Glutamatergic neuron (in vitro differentiated cells): ENCODE measurements at regions not wholly inside any gene's neighbourhood (a gene's known extent, or its start where the extent isn't known, plus 50 kb on each side); places are given as distances from the start of the nearest gene placed in this dataset.

ENCODE experiments used
- DNase-seq: peaks from one replicate; pipeline ENCODE4 v3.0.0; 2022
- H3K27ac Mint-ChIP-seq: one replicate; pipeline ENCODE4 v1.8.0; 2020; ENCODE audit warnings: mild to moderate bottlenecking, mixed read lengths, inconsistent platforms; ENCODE audit not compliant: unreplicated experiment
- H3K27me3 Mint-ChIP-seq: one replicate; pipeline ENCODE4 v1.8.0; 2020; ENCODE audit warnings: mild to moderate bottlenecking, moderate library complexity, mixed read lengths, inconsistent platforms; ENCODE audit not compliant: unreplicated experiment
- H3K36me3 Mint-ChIP-seq: one replicate; pipeline ENCODE4 v1.8.0; 2020; ENCODE audit warnings: mild to moderate bottlenecking, mixed read lengths, inconsistent platforms; ENCODE audit not compliant: unreplicated experiment
- H3K4me1 Mint-ChIP-seq: one replicate; pipeline ENCODE4 v1.8.0; 2020; ENCODE audit warnings: mild to moderate bottlenecking, low read depth, mixed read lengths, inconsistent platforms; ENCODE audit not compliant: unreplicated experiment
- H3K4me3 Mint-ChIP-seq: one replicate; pipeline ENCODE4 v1.8.0; 2020; ENCODE audit warnings: mild to moderate bottlenecking, mixed read lengths, inconsistent platforms; ENCODE audit not compliant: unreplicated experiment
- H3K9me3 Mint-ChIP-seq: one replicate; pipeline ENCODE4 v1.8.0; 2020; ENCODE audit warnings: mild to moderate bottlenecking, moderate library complexity, mixed read lengths, inconsistent platforms; ENCODE audit not compliant: unreplicated experiment
- CTCF ChIP-seq: fragments of 200-600 bp; sonication (generic); IDR thresholded peaks from one replicate; pipeline ENCODE4 v1.5.0; 2021; ENCODE audit not compliant: partially characterized antibody, unreplicated experiment

DNA sequence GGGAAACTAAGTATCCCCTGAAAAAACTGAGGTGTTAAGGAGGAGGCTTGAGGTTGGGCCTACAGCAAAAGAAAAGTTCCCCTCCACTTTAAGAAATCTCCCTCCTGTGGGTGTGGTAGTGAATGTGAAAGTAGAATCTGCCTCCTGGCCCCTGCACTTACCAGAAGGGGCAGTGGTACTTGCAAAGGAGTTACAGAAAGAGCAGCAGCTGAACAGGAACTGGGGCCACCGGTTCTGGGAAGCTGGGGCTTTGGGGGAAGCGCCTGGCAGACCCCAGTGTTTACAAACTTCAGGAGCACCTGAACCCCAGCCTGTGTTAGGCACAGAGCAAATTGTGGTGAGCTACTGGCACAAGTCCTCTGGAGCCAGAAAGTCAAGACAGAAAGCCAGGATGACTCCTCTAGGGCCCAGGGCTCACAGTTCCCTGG lies 250.2 kb upstream of the FGGY start:
- Mint-ChIP-seq H3K36me3 (peaks cover 4% of the 10 kb centered on the region), H3K4me1 (no peaks in the 10 kb centered on the region), H3K4me3 (no peak overlapping the region), H3K27me3 (no peaks in the 10 kb centered on the region), H3K27ac (no peak overlapping the region), H3K9me3 (peaks cover 1% of the 10 kb centered on the region)
- no peak for DNase-seq
- no peak for TF ChIP-seq CTCF

DNA sequence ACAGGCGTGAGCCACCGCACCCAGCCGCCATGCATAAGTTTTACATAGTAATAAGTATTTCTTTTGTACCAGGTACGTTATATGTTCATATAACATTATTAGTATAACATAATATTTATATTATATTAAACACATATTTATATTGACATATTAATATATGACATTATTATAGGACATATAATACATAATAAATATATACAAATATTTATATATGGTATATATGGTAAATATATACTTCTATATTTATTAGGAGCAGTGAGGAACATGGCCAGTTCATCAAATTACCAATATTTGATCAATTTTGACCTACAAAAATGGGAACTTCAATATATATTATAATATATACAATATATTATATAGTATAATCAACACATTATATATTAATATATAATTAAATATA lies 245.9 kb upstream of the FGGY start:
- no peak for TF ChIP-seq CTCF
- Mint-ChIP-seq H3K27me3 (no peaks in the 10 kb centered on the region), H3K4me3 (no peak overlapping the region), H3K36me3 (no peaks in the 10 kb centered on the region), H3K9me3 (peaks cover 1% of the 10 kb centered on the region), H3K27ac (no peak overlapping the region), H3K4me1 (no peaks in the 10 kb centered on the region)
- no peak for DNase-seq

GRCh38 chr1:59052166-59052590 lies 244.7 kb upstream of the FGGY start:
- Mint-ChIP-seq H3K36me3 (no peaks in the 10 kb centered on the region), H3K27me3 (no peaks in the 10 kb centered on the region), H3K4me3 (no peak overlapping the region), H3K9me3 (peaks cover 1% of the 10 kb centered on the region), H3K4me1 (no peaks in the 10 kb centered on the region), H3K27ac (no peak overlapping the region)
- no peak for DNase-seq
- no peak for TF ChIP-seq CTCF

DNA sequence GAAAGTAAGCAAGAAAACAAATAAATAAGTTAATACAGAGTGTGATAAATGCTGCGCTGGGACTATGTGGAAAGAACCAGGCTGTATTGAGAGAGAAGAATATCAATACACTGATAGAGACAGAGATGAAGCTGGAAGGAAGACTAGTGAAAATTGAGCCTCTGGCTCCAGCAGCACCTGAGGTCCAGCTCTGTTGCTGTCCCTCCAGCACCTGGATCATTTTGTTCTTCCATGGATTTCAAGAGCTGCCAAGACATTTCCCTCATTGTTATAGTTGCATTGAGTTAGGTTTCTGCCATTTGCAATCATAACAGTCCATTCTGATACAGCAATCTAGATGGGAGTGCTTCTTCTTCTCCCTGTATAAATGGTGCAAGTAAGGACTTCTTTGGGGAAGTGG lies 242.7 kb upstream of the FGGY start:
- no peak for DNase-seq
- Mint-ChIP-seq H3K27ac (no peak overlapping the region), H3K36me3 (no peaks in the 10 kb centered on the region), H3K4me1 (no peaks in the 10 kb centered on the region), H3K9me3 (peaks cover 1% of the 10 kb centered on the region), H3K27me3 (no peaks in the 10 kb centered on the region), H3K4me3 (no peak overlapping the region)
- TF ChIP-seq CTCF, result no peak

DNA sequence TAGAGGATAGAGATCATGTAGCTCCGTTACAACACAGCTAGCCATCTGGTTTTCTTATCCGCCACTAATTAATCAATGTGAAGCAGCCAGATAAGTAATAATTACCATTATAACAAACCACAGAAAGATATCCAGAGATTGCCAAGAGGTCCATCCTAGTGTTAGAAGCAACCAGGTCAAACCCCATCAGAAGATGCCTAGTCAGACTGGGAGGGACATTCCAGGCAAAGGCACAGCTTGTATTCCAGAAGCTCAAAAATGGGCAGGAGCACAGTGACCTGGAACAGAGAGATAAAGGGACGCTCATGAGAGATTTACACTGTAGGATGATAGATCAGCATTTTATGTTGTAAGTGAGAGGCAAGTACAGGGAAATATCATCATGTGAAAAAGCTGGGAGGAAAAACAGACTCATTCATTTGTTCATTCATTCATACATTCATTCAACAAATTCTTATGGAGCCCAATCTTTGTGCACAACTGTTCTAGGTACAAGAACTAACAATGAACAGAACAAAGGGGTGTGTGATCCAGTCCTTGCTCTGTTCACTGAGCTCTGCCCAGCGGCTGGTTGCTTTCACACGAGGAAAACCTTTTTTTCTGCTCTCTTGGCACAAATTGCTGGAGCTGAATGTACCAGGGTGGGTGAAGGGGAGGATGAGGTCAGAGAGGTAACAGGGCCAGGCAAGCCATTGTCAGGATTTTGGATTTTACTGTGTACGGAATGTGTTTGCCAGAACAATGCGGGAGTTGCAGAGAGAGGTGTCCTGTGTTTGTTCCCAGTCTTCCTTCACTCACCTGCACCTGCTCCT lies 240.8 kb upstream of the FGGY start:
- no peak for TF ChIP-seq CTCF
- no peaks in the 10 kb centered on the region for H3K4me1 Mint-ChIP-seq
- peaks cover 1% of the 10 kb centered on the region for H3K9me3 Mint-ChIP-seq
- no peak overlapping the region for H3K27ac Mint-ChIP-seq
- H3K4me3 Mint-ChIP-seq, result no peak overlapping the region
- no peaks in the 10 kb centered on the region for H3K36me3 Mint-ChIP-seq
- no peak for DNase-seq
- H3K27me3 Mint-ChIP-seq, result peaks cover 1% of the 10 kb centered on the region
